BLaER1 (cell line): ENCODE measurements at regions not wholly inside any gene's neighbourhood (a gene's known extent, or its start where the extent isn't known, plus 50 kb on each side); places are given as distances from the start of the nearest gene placed in this dataset.
"Not testable (repeated sequence)": the region's sequence is repeated elsewhere in the genome, so short reads cannot be mapped to it uniquely, and the experiment has no call there.

Experiments used
- H3K27ac ChIP-seq: shearing (Covaris generic); formaldehyde crosslinking; 2 replicates; pipeline ENCODE4 v1.8.1; 2022
- H3K27me3 ChIP-seq: shearing (Covaris generic); formaldehyde crosslinking; 2 replicates; pipeline ENCODE4 v1.8.1; 2022
- H3K36me3 ChIP-seq: shearing (Covaris generic); formaldehyde crosslinking; 2 replicates; pipeline ENCODE4 v1.8.1; 2022
- H3K4me1 ChIP-seq: shearing (Covaris generic); formaldehyde crosslinking; 2 replicates; pipeline ENCODE4 v1.8.1; 2022
- H3K4me2 ChIP-seq: shearing (Covaris generic); formaldehyde crosslinking; 2 replicates; pipeline ENCODE4 v1.8.1; 2022
- H3K4me3 ChIP-seq: shearing (Covaris generic); formaldehyde crosslinking; 2 replicates; pipeline ENCODE4 v1.8.1; 2022
- H3K9ac ChIP-seq: shearing (Covaris generic); formaldehyde crosslinking; 2 replicates; pipeline ENCODE4 v1.8.1; 2022
- H3K9me3 ChIP-seq: shearing (Covaris generic); formaldehyde crosslinking; 2 replicates; pipeline ENCODE4 v1.8.1; 2022
- H4K20me1 ChIP-seq: shearing (Covaris generic); formaldehyde crosslinking; 2 replicates; pipeline ENCODE4 v1.8.1; 2022
- Cebpa-rat ChIP-seq: shearing (Covaris generic); IDR thresholded peaks from 2 replicates; pipeline ENCODE4 v1.8.1; 2022

GRCh38 chr4:23425570-23425969, 464.3 kb downstream of the PPARGC1A start:
- no peaks in the 10 kb centered on the region for H3K36me3 ChIP-seq
- H3K4me3 ChIP-seq: no peak overlapping the region
- H3K9ac ChIP-seq: no peak overlapping the region
- H3K4me2 ChIP-seq: no peak overlapping the region
- no peaks in the 10 kb centered on the region for H3K9me3 ChIP-seq
- no peak for TF ChIP-seq Cebpa-rat
- no peaks in the 10 kb centered on the region for H4K20me1 ChIP-seq
- H3K27me3 ChIP-seq: no peaks in the 10 kb centered on the region
- H3K4me1 ChIP-seq: peaks cover 10% of the 10 kb centered on the region
- no peak overlapping the region for H3K27ac ChIP-seq

GRCh38 chr4:23423540-23423939, 466.3 kb downstream of the PPARGC1A start:
- H3K27ac ChIP-seq: no peak overlapping the region
- H3K27me3 ChIP-seq: no peaks in the 10 kb centered on the region
- no peaks in the 10 kb centered on the region for H4K20me1 ChIP-seq
- H3K4me2 ChIP-seq: no peak overlapping the region
- 0 out of 2 replicates have a peak, but pooled peaks cover 8% of the 10 kb centered on the region for H3K9me3 ChIP-seq
- H3K4me1 ChIP-seq: peaks cover 10% of the 10 kb centered on the region
- H3K36me3 ChIP-seq: no peaks in the 10 kb centered on the region
- H3K9ac ChIP-seq: no peak overlapping the region
- TF ChIP-seq Cebpa-rat: no peak
- H3K4me3 ChIP-seq: no peak overlapping the region

GRCh38 chr4:23422878-23423277, 467.0 kb downstream of the PPARGC1A start:
- H3K9ac ChIP-seq: no peak overlapping the region
- no peak overlapping the region for H3K4me3 ChIP-seq
- H3K4me1 ChIP-seq: peaks cover 10% of the 10 kb centered on the region
- 0 out of 2 replicates have a peak, but pooled peaks cover 8% of the 10 kb centered on the region for H3K9me3 ChIP-seq
- H4K20me1 ChIP-seq: no peaks in the 10 kb centered on the region
- H3K36me3 ChIP-seq: no peaks in the 10 kb centered on the region
- no peaks in the 10 kb centered on the region for H3K27me3 ChIP-seq
- no peak overlapping the region for H3K27ac ChIP-seq
- no peak for TF ChIP-seq Cebpa-rat
- no peak overlapping the region for H3K4me2 ChIP-seq

- no peak for TF ChIP-seq Cebpa-rat
- Histone ChIP-seq H3K27me3 (no peaks in the 10 kb centered on the region), H3K4me1 (no peaks in the 10 kb centered on the region), H4K20me1 (no peaks in the 10 kb centered on the region), H3K4me3 (no peak overlapping the region), H3K4me2 (no peak overlapping the region), H3K9me3 (no peaks in the 10 kb centered on the region), H3K36me3 (no peaks in the 10 kb centered on the region), H3K9ac (no peak overlapping the region), H3K27ac (no peak overlapping the region)
Measured at GRCh38 chr4:23413631-23414030, 476.2 kb downstream of the PPARGC1A start.

GRCh38 chr4:23412701-23413100, 477.1 kb downstream of the PPARGC1A start:
- H3K27ac ChIP-seq: no peak overlapping the region
- H3K9me3 ChIP-seq: no peaks in the 10 kb centered on the region
- H3K4me2 ChIP-seq: no peak overlapping the region
- no peaks in the 10 kb centered on the region for H3K4me1 ChIP-seq
- no peak overlapping the region for H3K4me3 ChIP-seq
- no peaks in the 10 kb centered on the region for H4K20me1 ChIP-seq
- no peaks in the 10 kb centered on the region for H3K36me3 ChIP-seq
- no peak for TF ChIP-seq Cebpa-rat
- H3K27me3 ChIP-seq: no peaks in the 10 kb centered on the region
- H3K9ac ChIP-seq: no peak overlapping the region

GRCh38 chr4:23408913-23409312, 480.9 kb downstream of the PPARGC1A start:
- H3K9me3 ChIP-seq, H3K9ac ChIP-seq, H4K20me1 ChIP-seq, H3K4me1 ChIP-seq, H3K4me2 ChIP-seq, H3K27me3 ChIP-seq, H3K4me3 ChIP-seq, H3K36me3 ChIP-seq, H3K27ac ChIP-seq: not testable (repeated sequence)

GRCh38 chr4:23401572-23401971, 488.3 kb downstream of the PPARGC1A start:
- Histone ChIP-seq H3K27me3 (no peaks in the 10 kb centered on the region), H3K4me1 (no peaks in the 10 kb centered on the region), H3K9me3 (peaks cover 4% of the 10 kb centered on the region; the same call in 1 of the 2 replicates), H3K4me3 (no peak overlapping the region), H3K4me2 (no peak overlapping the region), H4K20me1 (no peaks in the 10 kb centered on the region), H3K36me3 (no peaks in the 10 kb centered on the region), H3K9ac (no peak overlapping the region), H3K27ac (no peak overlapping the region)
- no peak for TF ChIP-seq Cebpa-rat

- H3K9ac ChIP-seq: no peak overlapping the region
- no peaks in the 10 kb centered on the region for H3K4me1 ChIP-seq
- no peak overlapping the region for H3K27ac ChIP-seq
- H3K27me3 ChIP-seq: no peaks in the 10 kb centered on the region
- no peak overlapping the region for H3K4me2 ChIP-seq
- no peak overlapping the region for H3K4me3 ChIP-seq
- no peaks in the 10 kb centered on the region for H3K36me3 ChIP-seq
- TF ChIP-seq Cebpa-rat: no peak
- H3K9me3 ChIP-seq: peaks cover 5% of the 10 kb centered on the region; the same call in 1 of the 2 replicates
- no peaks in the 10 kb centered on the region for H4K20me1 ChIP-seq
Measured at GRCh38 chr4:23392860-23393458, 496.9 kb downstream of the PPARGC1A start.

- no peak overlapping the region for H3K27ac ChIP-seq
- no peaks in the 10 kb centered on the region for H3K4me1 ChIP-seq
- H4K20me1 ChIP-seq: no peaks in the 10 kb centered on the region
- no peak overlapping the region for H3K4me3 ChIP-seq
- no peak overlapping the region for H3K9ac ChIP-seq
- no peaks in the 10 kb centered on the region for H3K36me3 ChIP-seq
- TF ChIP-seq Cebpa-rat: no peak
- H3K9me3 ChIP-seq: peaks cover 5% of the 10 kb centered on the region; the same call in 1 of the 2 replicates
- no peaks in the 10 kb centered on the region for H3K27me3 ChIP-seq
- H3K4me2 ChIP-seq: no peak overlapping the region
Measured at GRCh38 chr4:23390246-23390645, 499.6 kb downstream of the PPARGC1A start.

GRCh38 chr4:23388699-23389395, 501.0 kb downstream of the PPARGC1A start:
- Histone ChIP-seq H3K9me3 (peaks cover 4% of the 10 kb centered on the region; the same call in 1 of the 2 replicates), H3K27ac (no peak overlapping the region)
- no peak for TF ChIP-seq Cebpa-rat

More at GRCh38 chr4:23388699-23389395, 501.0 kb downstream of the PPARGC1A start:
- Histone ChIP-seq H4K20me1 (no peaks in the 10 kb centered on the region), H3K27me3 (no peaks in the 10 kb centered on the region), H3K36me3 (no peaks in the 10 kb centered on the region), H3K4me3 (no peak overlapping the region), H3K9ac (no peak overlapping the region), H3K4me2 (no peak overlapping the region), H3K4me1 (no peaks in the 10 kb centered on the region)
